T-helper 17 cell (primary cell): ENCODE measurements at regions not wholly inside any gene's neighbourhood (a gene's known extent, or its start where the extent isn't known, plus 50 kb on each side); places are given as distances from the start of the nearest gene placed in this dataset.

Source experiments
- ATAC-seq: fragments of 150-1000 bp; cut with Tn5 transposase; 2 replicates; pipeline ENCODE4 v1.10.0; 2021; ENCODE audit warnings: mild to moderate bottlenecking, moderate library complexity
- DNase-seq, 3 donors: peaks; one replicate each; pipeline versions ENCODE4 v3.0.0 to v3.0.0-alpha.2; 2020 to 2021
- H3K9me3 ChIP-seq: one replicate; pipeline ENCODE4 v1.7.0; 2013; ENCODE audit warnings: low read length, mild to moderate bottlenecking; ENCODE audit not compliant: control insufficient read depth, poor library complexity, severe bottlenecking
- H3K27ac Mint-ChIP-seq: one replicate; pipeline ENCODE4 v1.8.0; 2022; ENCODE audit warnings: mild to moderate bottlenecking, moderate library complexity, mixed read lengths
- H3K27me3 Mint-ChIP-seq: one replicate; pipeline ENCODE4 v1.8.0; 2022; ENCODE audit warnings: mixed read lengths
- H3K36me3 Mint-ChIP-seq: one replicate; pipeline ENCODE4 v1.8.0; 2022; ENCODE audit warnings: low read depth, mixed read lengths
- H3K4me1 Mint-ChIP-seq: one replicate; pipeline ENCODE4 v1.8.0; 2022; ENCODE audit warnings: mild to moderate bottlenecking, mixed read lengths
- H3K4me3 Mint-ChIP-seq: one replicate; pipeline ENCODE4 v1.8.0; 2022; ENCODE audit warnings: mild to moderate bottlenecking, moderate library complexity, mixed read lengths

DNA sequence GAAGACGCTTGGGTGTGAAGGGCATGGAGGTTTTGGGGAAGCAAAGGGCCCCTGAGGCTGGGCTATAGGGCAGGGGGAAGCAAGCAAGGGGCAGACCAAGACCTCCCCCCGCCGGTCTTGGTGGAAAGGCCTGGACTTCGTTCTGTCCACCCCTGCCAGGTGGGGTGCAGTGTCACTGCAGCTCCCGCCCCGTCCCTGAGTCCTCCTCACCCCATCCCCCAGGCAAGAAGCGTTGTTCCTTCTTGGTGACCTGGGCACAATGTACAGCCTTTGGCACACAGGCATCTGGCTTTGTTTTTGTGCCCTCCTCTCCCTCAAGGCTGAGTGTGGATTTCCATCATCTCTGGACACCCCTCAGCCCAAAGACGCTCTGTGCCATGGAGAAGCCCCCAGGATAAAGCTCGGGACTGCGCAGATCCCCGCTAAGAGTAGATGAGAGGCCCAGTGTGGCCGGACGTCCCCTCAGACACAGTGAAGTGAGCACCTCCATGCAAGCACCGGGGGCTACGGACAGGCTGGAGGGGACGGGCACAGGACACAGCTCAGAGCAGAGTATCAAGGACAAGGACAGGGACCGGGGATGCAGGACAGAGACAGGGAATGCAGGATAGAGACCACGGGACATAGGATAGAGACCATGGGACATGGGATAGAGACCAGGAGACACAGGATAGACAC is 89.4 kb upstream of the ACTRT2 start:
- ATAC-seq, result no peak
- DNase-seq, result no peak
- peaks cover 3% of the 10 kb centered on the region for H3K4me1 Mint-ChIP-seq
- H3K9me3 ChIP-seq, result no peaks in the 10 kb centered on the region
- H3K4me3 Mint-ChIP-seq, result no peak overlapping the region
- no peak overlapping the region for H3K27ac Mint-ChIP-seq
- no peaks in the 10 kb centered on the region for H3K36me3 Mint-ChIP-seq
- peaks cover 18% of the 10 kb centered on the region for H3K27me3 Mint-ChIP-seq

DNA sequence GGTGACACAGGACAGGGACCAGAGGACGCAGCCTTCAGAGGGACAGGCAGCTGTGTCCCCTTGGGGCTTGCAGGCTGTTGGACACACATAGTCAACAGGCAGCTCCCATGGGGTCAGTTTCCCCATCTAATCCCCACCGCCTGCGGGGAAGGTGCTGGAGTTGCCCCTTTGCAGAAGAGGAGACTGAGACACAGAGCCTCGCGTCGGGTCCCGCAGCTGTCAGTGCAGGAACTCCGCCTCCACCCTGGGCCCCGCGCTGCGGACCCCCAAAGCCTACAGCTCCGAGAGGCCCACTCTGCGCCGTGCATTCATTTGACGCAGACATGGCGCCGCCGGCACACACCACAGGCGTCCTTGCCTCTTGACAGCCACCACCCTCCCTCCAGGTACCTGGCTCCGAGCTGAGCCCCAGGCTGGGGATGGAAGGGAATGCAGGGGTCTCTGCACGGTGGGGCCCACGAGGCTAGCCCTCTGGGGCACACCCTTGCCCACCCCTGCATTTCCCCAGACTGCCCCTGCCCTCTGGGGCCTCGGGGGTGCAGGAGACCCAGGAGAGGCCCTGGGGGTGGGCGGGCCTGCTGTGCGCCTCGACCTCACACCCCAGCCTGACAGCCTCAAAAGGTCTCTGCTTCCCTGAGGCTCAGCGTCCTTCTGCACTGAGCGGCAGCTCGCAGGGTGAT is 88.5 kb upstream of the ACTRT2 start:
- no peak for ATAC-seq
- H3K27ac Mint-ChIP-seq, result no peak overlapping the region
- H3K4me1 Mint-ChIP-seq, result peaks cover 3% of the 10 kb centered on the region
- peaks cover 18% of the 10 kb centered on the region for H3K27me3 Mint-ChIP-seq
- no peak overlapping the region for H3K4me3 Mint-ChIP-seq
- DNase-seq, result no peak
- H3K36me3 Mint-ChIP-seq, result no peaks in the 10 kb centered on the region
- H3K9me3 ChIP-seq, result no peaks in the 10 kb centered on the region

DNA sequence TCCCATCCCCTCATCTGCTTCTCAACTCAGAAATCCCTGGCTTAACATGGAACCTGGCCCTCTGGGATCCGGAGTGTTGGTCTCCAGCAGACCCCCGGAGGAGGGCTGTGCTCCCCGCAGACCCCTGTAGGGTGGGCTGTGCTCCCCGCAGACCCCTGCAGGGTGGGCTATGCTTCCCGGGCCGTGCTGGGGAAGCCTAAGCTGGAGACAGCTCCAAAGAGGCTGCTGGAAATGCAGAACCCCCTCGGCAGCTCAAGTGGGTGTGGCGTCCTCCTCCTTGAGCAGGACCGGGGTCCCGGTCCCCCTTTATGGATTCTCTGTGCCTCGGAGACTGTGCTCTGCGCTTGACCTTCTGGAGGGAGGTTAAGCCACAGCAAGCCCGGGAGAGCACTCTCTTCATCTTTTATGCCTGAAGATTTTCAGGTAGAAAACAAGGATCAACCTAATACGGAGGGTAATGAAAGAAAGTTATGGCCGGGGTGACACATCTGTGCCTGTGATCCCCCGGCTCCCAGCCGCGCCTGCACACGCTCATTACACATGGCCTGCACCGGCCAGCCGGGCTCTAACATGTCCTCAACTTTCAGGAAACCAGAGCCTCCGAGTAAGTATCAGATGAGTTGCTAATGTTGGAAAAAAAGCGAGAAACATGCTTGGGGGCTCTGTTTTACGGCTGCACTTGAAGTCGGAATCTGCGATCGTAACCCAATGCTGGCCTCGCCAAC is 87.7 kb upstream of the ACTRT2 start:
- Mint-ChIP-seq H3K4me1 (peaks cover 3% of the 10 kb centered on the region), H3K27me3 (peaks cover 18% of the 10 kb centered on the region), H3K4me3 (no peak overlapping the region), H3K27ac (no peak overlapping the region), H3K36me3 (no peaks in the 10 kb centered on the region)
- no peaks in the 10 kb centered on the region for H3K9me3 ChIP-seq
- ATAC-seq (no peak), DNase-seq (no peak)

DNA sequence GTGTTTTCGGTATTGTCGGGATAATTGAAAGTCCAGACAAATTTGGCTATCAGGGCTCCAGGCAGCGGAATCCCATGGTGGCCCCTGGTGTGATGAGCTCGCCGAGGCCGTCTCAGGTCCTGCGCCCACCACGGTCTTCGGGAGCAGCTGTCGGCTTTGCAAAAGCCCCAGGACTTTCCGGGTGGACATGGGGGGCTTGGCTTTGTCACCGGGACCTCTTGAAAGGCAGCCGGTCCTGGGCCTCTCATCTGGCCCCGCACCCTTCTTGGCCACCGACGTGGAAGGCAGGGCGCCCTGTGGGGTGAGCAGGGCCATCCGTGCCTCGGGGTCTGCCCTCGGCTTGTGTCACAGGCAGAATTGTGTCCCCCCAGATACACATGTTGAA is 87.1 kb upstream of the ACTRT2 start:
- DNase-seq (no peak), ATAC-seq (no peak)
- H3K4me1 Mint-ChIP-seq, result peaks cover 3% of the 10 kb centered on the region
- no peaks in the 10 kb centered on the region for H3K9me3 ChIP-seq
- H3K27me3 Mint-ChIP-seq, result peaks cover 18% of the 10 kb centered on the region
- H3K27ac Mint-ChIP-seq, result no peak overlapping the region
- H3K4me3 Mint-ChIP-seq, result no peak overlapping the region
- no peaks in the 10 kb centered on the region for H3K36me3 Mint-ChIP-seq

DNA sequence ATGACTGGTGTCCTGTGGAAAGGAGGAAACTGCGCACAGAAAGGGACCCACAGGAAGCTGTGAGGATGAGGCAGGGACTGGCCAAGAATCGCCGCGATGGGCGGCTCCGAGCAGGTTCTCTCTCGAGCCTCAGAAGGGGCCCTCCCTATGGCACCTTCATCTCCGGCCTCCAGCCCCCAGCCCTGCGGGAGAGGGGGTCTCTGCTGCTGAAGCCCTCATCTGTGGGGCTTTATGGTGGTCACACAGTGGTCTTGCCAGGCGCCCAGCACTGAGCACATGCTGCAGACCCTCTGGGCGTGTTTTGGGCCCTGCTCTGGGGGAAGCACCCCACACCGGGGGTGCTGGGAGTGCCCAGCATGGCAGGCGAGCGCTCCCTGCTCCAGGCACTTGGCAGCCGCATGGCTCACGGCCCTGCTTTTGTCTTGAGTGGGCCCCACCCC is 86.6 kb upstream of the ACTRT2 start:
- H3K36me3 Mint-ChIP-seq, result no peaks in the 10 kb centered on the region
- no peak for DNase-seq
- ATAC-seq, result no peak

DNA sequence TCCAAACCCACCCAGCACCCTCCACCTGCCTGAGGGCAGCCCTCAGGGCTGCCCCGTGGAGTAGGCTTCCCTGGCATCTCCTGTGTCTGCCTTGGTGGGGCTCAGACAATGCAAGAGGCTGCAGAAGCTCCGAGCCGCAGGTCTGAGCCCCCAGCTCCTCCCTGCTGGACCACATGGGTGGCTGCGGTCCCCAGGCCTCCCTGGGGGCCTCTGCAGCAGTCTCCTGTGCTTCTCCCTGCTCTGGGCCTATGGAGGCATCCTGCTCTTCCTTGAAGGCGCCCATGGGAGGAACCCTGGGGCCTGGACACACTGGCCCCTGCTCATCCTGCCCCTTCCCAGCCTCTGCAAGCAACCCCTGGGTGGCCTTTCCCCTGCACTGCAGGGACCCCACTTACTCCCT is 86.1 kb upstream of the ACTRT2 start:
- no peak overlapping the region for H3K4me3 Mint-ChIP-seq
- no peaks in the 10 kb centered on the region for H3K36me3 Mint-ChIP-seq
- H3K4me1 Mint-ChIP-seq, result peaks cover 3% of the 10 kb centered on the region
- DNase-seq, result no peak
- peaks cover 13% of the 10 kb centered on the region for H3K27me3 Mint-ChIP-seq
- no peaks in the 10 kb centered on the region for H3K9me3 ChIP-seq
- no peak overlapping the region for H3K27ac Mint-ChIP-seq
- no peak for ATAC-seq

More for the DNA sequence above, 86.6 kb upstream of the ACTRT2 start:
- Mint-ChIP-seq H3K4me3 (no peak overlapping the region), H3K27me3 (peaks cover 18% of the 10 kb centered on the region), H3K27ac (no peak overlapping the region), H3K4me1 (peaks cover 3% of the 10 kb centered on the region)
- no peaks in the 10 kb centered on the region for H3K9me3 ChIP-seq

DNA sequence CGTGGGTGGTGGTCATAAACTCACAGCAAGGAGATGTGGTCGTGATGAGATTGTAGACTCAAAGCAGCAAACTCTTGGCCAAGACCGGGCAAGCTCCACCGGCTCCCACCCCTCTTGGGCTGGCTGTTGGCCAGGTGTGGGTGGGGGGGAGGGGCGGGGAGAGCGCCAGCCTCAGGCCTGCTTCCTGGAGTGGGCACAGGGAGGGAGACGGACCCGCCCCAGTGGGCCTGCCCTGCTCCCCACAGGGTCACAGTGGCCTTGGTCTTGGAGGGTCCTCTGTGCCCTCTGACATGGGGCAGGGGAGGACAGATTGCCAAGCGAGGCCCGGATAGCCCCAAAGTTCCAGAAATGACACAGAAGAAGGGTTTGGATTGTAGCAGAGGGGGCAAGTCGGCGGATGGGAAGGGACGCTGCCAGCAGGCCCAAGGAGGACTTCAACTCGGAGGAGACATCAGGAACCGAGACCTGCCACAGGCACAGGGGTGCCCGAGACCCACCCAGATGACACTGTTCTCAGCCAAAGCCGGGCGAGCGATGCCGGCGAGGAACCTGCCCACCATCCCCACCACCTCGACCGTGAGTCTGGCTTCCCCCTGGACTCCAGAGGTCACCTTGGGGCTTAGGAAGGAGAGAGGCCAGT is 85.4 kb upstream of the ACTRT2 start:
- H3K4me3 Mint-ChIP-seq, result no peak overlapping the region
- no peak overlapping the region for H3K27ac Mint-ChIP-seq
- DNase-seq (no peak), ATAC-seq (no peak)
- no peaks in the 10 kb centered on the region for H3K9me3 ChIP-seq
- H3K4me1 Mint-ChIP-seq, result peaks cover 3% of the 10 kb centered on the region
- H3K36me3 Mint-ChIP-seq, result no peaks in the 10 kb centered on the region
- H3K27me3 Mint-ChIP-seq, result peaks cover 12% of the 10 kb centered on the region

DNA sequence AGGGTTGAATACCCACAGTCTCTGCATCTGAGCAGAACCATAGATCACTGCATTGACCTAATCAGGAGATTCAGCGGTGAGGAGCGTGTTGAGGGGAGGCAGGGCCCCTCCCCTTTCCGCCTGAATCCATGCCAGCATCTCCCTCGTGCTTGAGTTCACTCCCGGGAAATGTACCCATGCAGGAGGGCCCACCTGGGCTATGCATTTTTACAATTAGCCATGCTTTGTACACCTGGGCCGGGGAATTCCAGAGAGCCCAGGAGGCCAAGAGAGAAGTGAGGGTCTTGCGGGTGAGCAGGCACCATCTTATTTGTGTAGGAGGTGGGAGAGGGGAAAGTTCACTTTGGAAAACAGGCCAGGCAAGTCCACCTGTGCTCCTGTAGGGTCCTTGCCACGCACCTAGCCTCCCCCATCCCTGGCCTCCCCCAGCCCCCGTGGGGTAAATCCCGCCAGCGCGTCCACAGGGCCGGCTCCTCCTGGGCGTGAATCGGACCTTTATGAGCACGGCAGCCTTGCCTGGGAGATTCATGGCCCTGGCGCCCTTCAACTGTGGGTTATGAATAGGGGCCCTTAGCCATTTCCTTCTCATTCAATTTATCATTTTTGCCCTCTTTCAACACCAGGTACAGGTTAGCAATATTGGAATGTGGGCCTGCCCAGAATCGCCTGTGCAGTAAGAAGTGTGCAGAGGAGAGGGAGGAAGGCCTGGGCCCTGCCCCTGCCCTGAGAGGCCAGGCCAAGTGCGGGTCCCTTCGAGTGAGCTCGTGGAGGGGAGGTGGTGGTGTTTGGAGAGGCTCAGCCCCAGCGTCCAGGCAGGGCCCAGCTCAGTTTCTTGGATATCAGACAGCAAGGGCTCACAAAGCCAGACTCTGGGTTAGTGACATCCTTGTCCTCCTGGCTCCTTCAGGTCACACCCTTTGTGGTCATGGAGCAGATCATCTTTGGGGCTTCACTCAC is 84.4 kb upstream of the ACTRT2 start:
- no peaks in the 10 kb centered on the region for H3K9me3 ChIP-seq
- no peaks in the 10 kb centered on the region for H3K36me3 Mint-ChIP-seq
- H3K27ac Mint-ChIP-seq, result no peak overlapping the region
- ATAC-seq (no peak), DNase-seq (no peak)
- peaks cover 3% of the 10 kb centered on the region for H3K4me1 Mint-ChIP-seq
- no peak overlapping the region for H3K4me3 Mint-ChIP-seq
- H3K27me3 Mint-ChIP-seq, result peaks cover 6% of the 10 kb centered on the region

DNA sequence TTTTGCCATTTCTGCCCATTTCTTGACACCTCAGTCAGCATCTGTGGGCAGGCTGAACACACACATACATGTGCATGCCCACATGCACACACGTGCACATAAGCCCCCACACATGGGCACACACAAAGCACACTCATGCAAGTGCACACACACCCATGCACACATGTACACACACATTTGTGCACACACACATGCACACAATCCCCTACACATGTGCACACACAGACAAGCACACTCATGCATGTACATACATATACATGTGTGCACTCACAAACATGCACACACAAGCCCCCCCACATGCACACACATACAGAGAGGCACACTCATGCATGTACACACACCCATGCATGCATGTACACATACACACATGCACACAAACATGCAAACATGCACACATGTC is 83.5 kb upstream of the ACTRT2 start:
- Mint-ChIP-seq H3K27ac (no peak overlapping the region), H3K27me3 (no peaks in the 10 kb centered on the region), H3K36me3 (no peaks in the 10 kb centered on the region), H3K4me1 (no peaks in the 10 kb centered on the region), H3K4me3 (no peak overlapping the region)
- DNase-seq (no peak), ATAC-seq (no peak)
- no peaks in the 10 kb centered on the region for H3K9me3 ChIP-seq

DNA sequence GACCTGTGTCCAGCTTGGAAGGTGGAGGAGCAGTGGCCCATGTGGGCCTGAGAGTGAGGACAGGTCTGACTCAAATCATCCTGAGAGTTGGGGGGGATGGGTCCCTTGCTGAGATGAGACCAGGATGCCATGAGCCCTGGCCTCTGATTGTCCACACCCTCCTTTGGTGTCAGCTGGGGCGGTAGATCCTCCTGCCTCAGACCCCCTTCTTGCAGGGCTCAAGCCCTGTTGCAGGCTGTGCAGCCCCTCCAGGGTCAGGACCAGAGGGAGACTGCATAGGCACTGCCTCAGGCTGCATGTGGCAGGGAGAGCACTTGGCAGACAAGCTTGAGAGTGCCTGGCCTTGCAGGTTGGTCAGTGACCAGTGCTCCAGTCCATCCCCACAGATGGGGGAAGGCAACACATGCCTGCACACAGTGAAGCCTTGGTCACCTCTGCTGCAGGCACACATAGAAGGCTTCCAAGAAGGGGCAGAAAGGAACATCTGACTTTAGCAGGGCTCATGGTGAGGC is 82.2 kb upstream of the ACTRT2 start:
- no peak for DNase-seq
- Mint-ChIP-seq H3K4me1 (no peaks in the 10 kb centered on the region), H3K36me3 (no peaks in the 10 kb centered on the region), H3K27ac (no peak overlapping the region), H3K27me3 (no peaks in the 10 kb centered on the region), H3K4me3 (no peak overlapping the region)
- no peaks in the 10 kb centered on the region for H3K9me3 ChIP-seq
- no peak for ATAC-seq

DNA sequence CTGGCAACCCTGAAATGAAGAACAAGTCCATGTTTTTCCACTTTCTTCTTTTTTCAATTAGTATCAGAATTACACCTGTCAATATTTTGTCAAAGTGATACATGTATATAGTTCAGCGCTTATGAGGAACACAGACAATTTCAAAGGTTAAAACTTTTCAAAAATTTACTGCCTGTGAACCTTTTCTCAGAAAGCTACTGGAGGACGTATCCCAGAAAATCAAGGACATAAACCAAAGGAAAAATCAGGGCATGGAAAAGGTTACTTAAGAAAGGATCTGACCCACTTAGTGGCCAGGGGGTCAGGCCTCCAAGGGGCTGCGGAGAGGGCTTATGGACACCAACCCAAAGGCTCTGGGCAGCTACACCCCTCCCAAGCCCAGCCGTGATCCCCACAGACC is 81.1 kb upstream of the ACTRT2 start:
- Mint-ChIP-seq H3K27me3 (no peaks in the 10 kb centered on the region), H3K36me3 (no peaks in the 10 kb centered on the region), H3K4me3 (no peak overlapping the region), H3K27ac (no peak overlapping the region), H3K4me1 (no peaks in the 10 kb centered on the region)
- DNase-seq (no peak), ATAC-seq (no peak)
- no peaks in the 10 kb centered on the region for H3K9me3 ChIP-seq

DNA sequence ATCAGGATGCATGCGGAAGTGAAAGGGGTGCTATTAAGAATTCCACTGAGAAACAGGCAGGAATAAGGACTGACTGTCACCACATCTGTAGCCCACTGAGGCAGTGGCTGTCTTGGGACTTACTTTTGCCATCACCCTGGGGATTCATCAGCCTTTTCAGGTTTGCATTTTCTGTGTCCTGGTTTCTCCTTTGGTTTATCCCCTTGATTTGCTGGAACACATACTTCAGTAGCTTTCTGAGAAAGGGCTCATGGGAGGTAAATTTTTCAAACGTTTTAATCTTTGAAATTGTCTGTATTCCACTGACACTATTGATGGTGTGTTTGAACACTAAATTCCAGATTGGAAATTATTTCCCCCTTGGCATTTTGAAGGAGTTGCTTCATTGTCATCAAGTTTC is 80.2 kb upstream of the ACTRT2 start:
- H3K9me3 ChIP-seq, result no peaks in the 10 kb centered on the region
- ATAC-seq, result no peak
- H3K36me3 Mint-ChIP-seq, result no peaks in the 10 kb centered on the region
- no peaks in the 10 kb centered on the region for H3K4me1 Mint-ChIP-seq
- no peak overlapping the region for H3K27ac Mint-ChIP-seq
- no peak overlapping the region for H3K4me3 Mint-ChIP-seq
- DNase-seq, result no peak
- H3K27me3 Mint-ChIP-seq, result no peaks in the 10 kb centered on the region
